K562 (cell line): ENCODE measurements at regions not wholly inside any gene's neighbourhood (a gene's known extent, or its start where the extent isn't known, plus 50 kb on each side); places are given as distances from the start of the nearest gene placed in this dataset. TPM values are rescaled to one million over a fixed set of nuclear protein-coding genes. Genes with fewer than 3 reads are reported as not detected.

Experiments used
- CHD7 ChIP-seq: fragments of 200-600 bp; sonication (generic); IDR thresholded peaks from one replicate; pipeline ENCODE4 v1.6.1; 2012; ENCODE audit warnings: mild to moderate bottlenecking, low read depth, low read length, inconsistent platforms
- ELF2 ChIP-seq: fragments of 250-450 bp; sonication (Bioruptor Pico); IDR thresholded peaks from 2 replicates; pipeline ENCODE4 v1.5.0; 2021; ENCODE audit warnings: mild to moderate bottlenecking
- HDAC8 ChIP-seq: fragments of 450-650 bp; IDR thresholded peaks from 2 replicates; pipeline ENCODE4 v1.6.1; 2016; ENCODE audit warnings: mild to moderate bottlenecking, missing genetic modification characterization, moderate library complexity, missing compliant biosample characterization
- IRF9 ChIP-seq: fragments of 450-650 bp; IDR thresholded peaks from 2 replicates; pipeline ENCODE4 v1.6.1; 2016; ENCODE audit warnings: missing biosample characterization, missing genetic modification characterization
- NFRKB ChIP-seq: fragments of 450-650 bp; IDR thresholded peaks from 2 replicates; pipeline ENCODE4 v1.6.1; 2016; ENCODE audit warnings: low read depth
- ZBTB26 ChIP-seq: fragments of 450-650 bp; formaldehyde crosslinking; IDR thresholded peaks from 2 replicates; pipeline ENCODE4 v1.4.0; 2022; ENCODE audit warnings: missing genetic modification characterization
- small RNA-seq: library from RNA; depleted of rRNA; stranded (forward); fragments of <200 nt; gene quantifications from one replicate; pipeline ENCODE3, GENCODE V24; 2014

GRCh38 chr17:62119373-62119772 lies 54.3 kb upstream of the MED13 start (continued):
- TF ChIP-seq CHD7 (no peak), NFRKB (no peak), ELF2 (no peak), ZBTB26 (CRISPR knock-in tag) (no peak), IRF9 (tag) (no peak), HDAC8 (no peak)

Small RNA genes lying in the stretch of these regions (small RNA-seq; reads per million reads assigned to genes)
- not detected for gene RF00019
